Erythroblast (primary cell): ENCODE measurements at regions not wholly inside any gene's neighbourhood (a gene's known extent, or its start where the extent isn't known, plus 50 kb on each side); places are given as distances from the start of the nearest gene placed in this dataset.

ENCODE experiments used
- GATA1 ChIP-seq: IDR thresholded peaks from 2 replicates; pipeline ENCODE4 v1.6.1; 2011; ENCODE audit warnings: low read depth, mild to moderate bottlenecking, control low read depth, low read length, moderate library complexity
- POLR2A ChIP-seq: IDR thresholded peaks from 2 replicates; pipeline ENCODE4 v1.6.1; 2011; ENCODE audit warnings: mild to moderate bottlenecking, low read length

DNA sequence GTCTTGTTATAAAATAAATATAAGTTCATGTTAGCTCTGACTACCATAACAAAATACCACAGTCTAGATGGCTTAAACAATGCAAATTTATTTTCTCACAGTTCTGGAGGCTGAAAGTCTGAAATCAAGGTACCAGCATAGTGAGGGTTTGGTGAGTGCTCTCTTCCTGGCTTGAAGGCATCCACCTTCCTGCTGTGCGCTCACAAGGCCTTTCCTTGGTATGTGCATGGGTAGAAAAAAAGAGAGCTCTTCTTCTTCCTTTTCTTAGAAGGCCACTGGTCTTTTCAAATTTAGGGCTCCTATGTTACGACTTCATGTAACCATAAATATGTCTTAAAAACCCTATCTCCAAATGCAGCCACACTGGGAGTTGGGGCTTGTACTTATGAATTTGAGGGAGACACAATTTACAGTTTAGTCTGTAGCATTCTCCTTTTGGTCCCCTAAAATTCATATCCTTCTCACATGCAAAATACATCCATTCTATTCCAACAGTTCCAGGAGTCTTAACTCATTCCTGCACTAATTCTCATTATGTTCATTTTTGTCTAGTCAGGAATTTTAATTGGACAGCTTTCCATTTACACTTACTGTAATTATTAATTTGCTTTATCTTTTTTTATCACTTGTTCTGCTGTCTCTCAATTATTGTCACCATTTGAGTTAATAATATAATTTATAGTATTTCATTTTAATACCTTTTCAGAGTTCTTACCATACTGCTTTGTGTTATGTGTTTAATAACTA is 381.9 kb upstream of the EPHA7 start:
- TF ChIP-seq POLR2A, result no peak
- no peak for TF ChIP-seq GATA1
